ENCODE measurements at regions not wholly inside any gene's neighbourhood (a gene's known extent, or its start where the extent isn't known, plus 50 kb on each side); places are given as distances from the start of the nearest gene placed in this dataset.

GRCh38 chr22:48319321-48320047, 1508.2 kb downstream of the BRD1 start:
- TF ChIP-seq GATA3 (IDR thresholded peaks at IDR 0.05; ENCODE audit: low read depth, low read length), result no peak
- no peak for TF ChIP-seq GATA2 (IDR thresholded peaks at IDR 0.05; ENCODE audit: low read depth, low read length)

GRCh38 chr22:48318575-48319320, 1508.9 kb downstream of the BRD1 start:
- no peak for TF ChIP-seq GATA3 (IDR thresholded peaks at IDR 0.05; ENCODE audit: low read depth, low read length)
- TF ChIP-seq GATA2 (IDR thresholded peaks at IDR 0.05; ENCODE audit: low read depth, low read length), result no peak

- TF ChIP-seq GATA2 (IDR thresholded peaks at IDR 0.05; ENCODE audit: low read depth, low read length), result no peak
- no peak for TF ChIP-seq GATA3 (IDR thresholded peaks at IDR 0.05; ENCODE audit: low read depth, low read length)
Observed at GRCh38 chr22:48318173-48318572, 1509.5 kb downstream of the BRD1 start.

- no peak for TF ChIP-seq GATA3 (IDR thresholded peaks at IDR 0.05; ENCODE audit: low read depth, low read length)
- no peak for TF ChIP-seq GATA2 (IDR thresholded peaks at IDR 0.05; ENCODE audit: low read depth, low read length)
Observed at GRCh38 chr22:48316257-48317250, 1511.1 kb downstream of the BRD1 start.

- TF ChIP-seq GATA3 (IDR thresholded peaks at IDR 0.05; ENCODE audit: low read depth, low read length), result no peak
- no peak for TF ChIP-seq GATA2 (IDR thresholded peaks at IDR 0.05; ENCODE audit: low read depth, low read length)
Observed at GRCh38 chr22:48315439-48316256, 1512.0 kb downstream of the BRD1 start.

- TF ChIP-seq GATA3 (IDR thresholded peaks at IDR 0.05; ENCODE audit: low read depth, low read length), result no peak
- TF ChIP-seq GATA2 (IDR thresholded peaks at IDR 0.05; ENCODE audit: low read depth, low read length), result no peak
Observed at GRCh38 chr22:48314073-48314472, 1513.6 kb downstream of the BRD1 start.

GRCh38 chr22:48313175-48313830, 1514.4 kb downstream of the BRD1 start:
- TF ChIP-seq GATA2 (IDR thresholded peaks at IDR 0.05; ENCODE audit: low read depth, low read length) (no peak), GATA3 (IDR thresholded peaks at IDR 0.05; ENCODE audit: low read depth, low read length) (no peak)

- TF ChIP-seq GATA2 (IDR thresholded peaks at IDR 0.05; ENCODE audit: low read depth, low read length), result no peak
- TF ChIP-seq GATA3 (IDR thresholded peaks at IDR 0.05; ENCODE audit: low read depth, low read length), result no peak
Observed at GRCh38 chr22:48310740-48311139, 1516.9 kb downstream of the BRD1 start.

GRCh38 chr22:48310289-48310688, 1517.4 kb downstream of the BRD1 start:
- no peak for TF ChIP-seq GATA2 (IDR thresholded peaks at IDR 0.05; ENCODE audit: low read depth, low read length)
- TF ChIP-seq GATA3 (IDR thresholded peaks at IDR 0.05; ENCODE audit: low read depth, low read length), result no peak

- no peak for TF ChIP-seq GATA3 (IDR thresholded peaks at IDR 0.05; ENCODE audit: low read depth, low read length)
- no peak for TF ChIP-seq GATA2 (IDR thresholded peaks at IDR 0.05; ENCODE audit: low read depth, low read length)
Observed at GRCh38 chr22:48309836-48310235, 1517.8 kb downstream of the BRD1 start.

- no peak for TF ChIP-seq GATA3 (IDR thresholded peaks at IDR 0.05; ENCODE audit: low read depth, low read length)
- TF ChIP-seq GATA2 (IDR thresholded peaks at IDR 0.05; ENCODE audit: low read depth, low read length), result no peak
Observed at GRCh38 chr22:48309115-48309705, 1518.5 kb downstream of the BRD1 start.

- TF ChIP-seq GATA3 (IDR thresholded peaks at IDR 0.05; ENCODE audit: low read depth, low read length), result no peak
- no peak for TF ChIP-seq GATA2 (IDR thresholded peaks at IDR 0.05; ENCODE audit: low read depth, low read length)
Observed at GRCh38 chr22:48307931-48308330, 1519.7 kb downstream of the BRD1 start.
